ENCODE measurements at regions not wholly inside any gene's neighbourhood (a gene's known extent, or its start where the extent isn't known, plus 50 kb on each side); places are given as distances from the start of the nearest gene placed in this dataset.
"Not testable (repeated sequence)": the region's sequence is repeated elsewhere in the genome, so short reads cannot be mapped to it uniquely, and the experiment has no call there.

DNA sequence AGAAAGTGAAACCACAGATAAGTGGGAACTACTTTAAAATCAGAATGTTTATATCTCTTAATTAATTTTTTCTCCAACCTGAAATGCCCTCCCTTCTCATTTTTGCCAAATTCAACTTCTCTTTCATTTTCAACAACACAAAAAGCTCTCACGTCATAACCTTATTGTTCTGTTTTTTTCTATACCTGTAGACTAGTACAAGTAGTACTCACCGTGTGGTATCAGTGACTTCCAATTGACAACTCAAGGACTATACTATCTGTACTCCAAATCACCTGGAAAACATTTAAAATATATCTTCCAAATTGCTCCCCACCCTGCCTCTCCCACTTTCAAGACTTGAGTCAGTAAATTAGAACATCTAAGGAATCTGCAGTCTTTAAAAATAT, 72.8 kb upstream of the ZNF280D start:
- no peak for DNase-seq

DNA sequence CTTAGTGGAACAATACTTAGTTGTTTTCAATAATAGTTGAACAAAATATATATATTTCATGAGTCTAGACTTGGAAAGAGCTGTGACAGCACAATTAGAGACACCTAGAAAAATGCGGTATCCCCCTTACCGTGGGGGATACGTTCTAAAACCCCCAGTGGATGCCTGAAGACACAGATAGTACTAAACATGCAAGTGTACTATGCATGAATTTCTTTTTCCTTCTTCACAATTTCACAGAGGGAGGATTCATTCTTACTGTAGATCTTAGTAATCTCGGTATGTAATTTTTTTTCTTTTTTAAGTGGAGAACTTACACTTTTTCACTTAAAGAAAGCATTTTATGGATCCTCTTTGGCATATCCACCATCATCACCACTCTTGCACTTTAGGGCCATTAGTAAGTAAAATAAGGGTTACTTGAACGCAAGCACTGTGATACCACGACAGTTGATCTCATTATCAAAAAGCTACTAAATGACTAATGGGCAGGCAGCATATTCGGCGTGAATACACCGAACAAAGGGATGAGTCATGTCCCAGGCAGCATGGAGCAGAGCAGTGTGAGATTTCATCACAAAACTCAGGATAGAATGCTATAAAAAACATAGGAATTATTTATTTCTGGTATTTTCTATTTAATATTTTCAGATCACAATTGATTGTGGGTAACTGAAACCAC, 72.3 kb upstream of the ZNF280D start:
- DNase-seq = no peak

DNA sequence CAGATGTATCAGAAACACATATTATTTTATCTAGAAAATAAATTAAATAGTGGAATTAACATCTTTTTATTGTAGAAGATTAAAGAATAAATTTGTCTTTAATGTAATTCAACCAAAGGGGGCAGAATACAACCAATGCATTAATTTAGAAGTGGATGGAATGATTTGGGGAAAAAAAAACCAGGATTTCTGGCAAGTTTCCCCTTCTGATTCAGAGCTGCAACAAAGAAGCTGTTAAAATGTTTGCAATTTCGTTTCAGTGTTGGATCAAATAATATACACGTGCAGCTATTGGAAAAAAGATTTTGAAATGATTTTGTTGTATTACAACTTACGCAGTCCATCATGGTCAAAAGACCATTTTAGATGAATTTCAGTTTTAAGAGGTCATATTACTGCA, 71.6 kb upstream of the ZNF280D start:
- no peak for DNase-seq

DNA sequence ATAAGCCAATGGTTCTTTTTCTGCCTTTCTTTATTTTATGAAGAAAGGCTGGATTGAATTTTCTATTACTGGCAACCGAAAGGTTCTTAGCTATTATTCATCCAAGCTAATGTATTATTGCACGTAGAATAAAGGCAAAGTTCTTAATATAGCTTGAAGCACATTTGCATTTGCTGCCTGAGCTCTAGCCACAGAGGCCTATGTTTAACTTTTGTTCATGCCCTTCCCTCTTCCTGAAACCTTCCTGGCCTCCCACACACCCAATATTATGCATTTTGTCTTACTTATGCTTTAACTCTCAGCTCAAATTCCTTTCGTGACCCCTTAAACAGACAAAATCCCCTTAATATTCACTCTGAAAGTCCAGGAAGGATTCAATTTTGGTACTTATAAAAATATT, 71.0 kb upstream of the ZNF280D start:
- no peak for DNase-seq

DNA sequence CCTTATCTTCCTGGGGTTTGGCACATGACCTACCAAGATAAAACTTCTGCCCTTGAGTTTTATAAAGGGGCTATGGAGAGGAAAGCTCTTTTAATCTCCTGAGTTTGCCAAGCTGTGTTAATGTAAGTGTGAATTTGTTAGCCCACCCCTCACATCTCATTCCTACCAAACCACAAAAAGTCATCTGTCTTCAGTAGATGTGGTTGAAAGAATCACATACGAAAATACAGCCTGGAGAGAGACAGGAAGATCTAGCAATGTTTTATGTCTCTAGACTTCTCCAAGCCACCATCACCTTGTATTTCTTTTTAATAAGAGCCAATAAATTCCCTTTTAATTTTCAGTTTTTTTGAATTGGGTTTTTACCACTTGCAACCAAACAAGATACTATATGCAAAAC, 68.9 kb upstream of the ZNF280D start:
- no peak for DNase-seq

DNA sequence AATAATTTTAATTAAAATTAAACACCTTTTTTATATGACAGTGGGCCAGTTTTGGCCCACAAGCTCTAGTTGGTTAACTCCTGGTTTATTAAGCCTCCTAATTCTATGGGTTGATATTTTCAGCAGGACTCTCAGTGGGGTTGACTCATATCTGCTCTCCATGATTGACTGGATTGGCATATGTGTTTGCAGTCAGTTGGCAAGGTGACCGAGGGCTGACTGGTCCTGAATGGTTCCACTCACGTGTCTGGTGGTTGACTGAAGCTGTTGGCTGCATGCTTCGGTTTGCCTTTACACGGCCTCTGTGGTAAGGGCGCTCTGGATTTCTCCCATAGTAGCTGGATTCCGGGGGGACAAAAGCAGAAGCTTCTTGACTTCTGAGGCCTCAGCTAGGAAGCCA, 65.3 kb upstream of the ZNF280D start:
- DNase-seq = no peak

DNA sequence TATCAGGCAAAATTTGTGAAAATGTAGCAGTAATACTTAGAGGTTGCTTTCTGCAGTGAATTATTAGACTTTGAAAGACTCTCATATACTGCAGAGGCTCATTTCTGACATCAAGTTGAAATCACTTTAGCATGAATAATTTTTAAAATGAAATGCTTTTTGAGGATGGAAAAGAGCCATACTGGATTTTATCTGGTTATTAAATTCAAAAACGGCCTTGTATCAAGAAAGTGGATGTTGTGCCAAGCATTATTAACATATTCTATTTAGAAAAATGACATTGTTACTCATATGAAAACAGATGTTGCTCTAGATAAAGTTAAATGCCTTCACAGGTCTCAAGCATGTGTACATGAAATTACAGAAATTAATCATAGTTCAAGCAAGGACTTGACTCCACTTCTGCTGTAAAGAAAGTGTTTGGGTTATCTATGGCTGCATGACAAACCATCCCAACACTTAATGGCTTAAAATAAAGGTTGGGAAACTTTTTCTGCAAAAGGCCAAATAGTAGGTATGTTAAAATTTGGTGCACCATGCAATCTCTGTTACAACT, 64.5 kb upstream of the ZNF280D start:
- no peak for DNase-seq

DNA sequence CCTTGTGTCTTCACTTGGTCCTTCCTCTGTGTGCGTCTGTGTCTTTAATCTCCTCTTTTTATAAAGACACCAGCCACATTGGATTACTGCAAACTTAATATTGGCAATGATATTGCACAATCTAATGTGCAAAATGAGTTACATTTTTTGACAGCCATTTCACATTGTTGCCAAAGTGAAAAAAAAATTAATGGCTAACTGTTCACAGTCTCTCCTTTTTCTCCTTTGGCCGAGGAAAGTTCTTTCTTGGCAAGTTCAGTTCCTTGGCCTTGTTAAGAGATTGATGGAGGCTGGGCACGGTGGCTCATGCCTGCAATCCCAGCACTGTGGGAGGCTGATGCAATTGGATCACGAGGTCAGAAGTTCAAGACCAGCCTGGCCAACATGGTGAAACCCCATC, 62.2 kb upstream of the ZNF280D start:
- DNase-seq = no peak

DNA sequence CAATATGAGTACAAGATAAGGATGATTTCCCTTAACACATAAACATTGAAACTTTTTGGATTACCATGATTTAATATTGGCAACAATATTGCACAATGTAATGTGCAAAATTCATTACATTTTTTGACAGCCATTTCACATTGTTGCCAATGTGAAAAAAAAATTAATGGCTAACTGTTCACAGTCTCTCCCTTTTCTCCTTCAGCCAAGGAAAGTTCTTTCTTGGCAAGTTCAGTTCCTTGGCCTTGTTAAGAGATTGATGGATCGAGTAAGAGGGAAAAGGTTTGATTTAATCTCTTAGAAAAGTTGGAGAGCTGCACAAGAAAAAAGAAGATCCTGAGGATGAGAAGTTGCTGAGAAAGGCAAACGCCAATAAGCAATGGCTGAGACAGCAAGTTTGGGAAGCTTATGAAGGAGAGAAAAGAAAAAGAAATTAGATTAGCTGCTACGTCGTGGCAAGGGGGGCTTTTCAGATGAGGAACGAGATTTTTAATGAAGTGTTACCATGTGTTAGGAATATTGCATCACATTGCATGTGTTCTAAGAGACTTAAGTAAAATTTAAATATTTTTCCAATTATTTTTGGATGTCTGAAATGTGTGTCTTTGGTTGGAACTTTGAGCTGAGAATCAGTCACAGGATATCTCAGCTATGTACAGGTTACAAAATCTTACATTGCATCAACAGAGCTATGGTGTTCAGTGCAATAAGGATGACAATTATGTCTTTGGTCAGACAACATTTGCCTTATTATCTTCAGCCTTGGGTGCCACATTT, 61.4 kb upstream of the ZNF280D start:
- no peak for DNase-seq

DNA sequence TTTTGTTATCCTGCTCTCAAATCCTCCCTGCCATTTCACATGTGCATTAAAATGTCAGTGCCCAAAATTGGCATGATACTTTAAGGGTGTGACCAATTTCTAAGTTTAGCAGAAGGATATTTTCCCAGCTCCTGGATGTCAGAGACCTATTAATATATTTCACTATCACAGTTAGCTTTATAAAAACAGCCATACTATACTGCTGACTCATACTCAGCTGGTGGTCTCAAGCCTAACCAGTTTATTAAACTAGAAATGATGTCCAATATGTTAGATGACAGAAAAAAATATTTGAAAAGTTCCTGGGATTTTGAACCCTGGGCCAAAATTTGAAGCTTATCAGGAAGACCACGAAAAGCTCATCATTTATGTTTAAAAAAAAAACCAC, 60.9 kb upstream of the ZNF280D start:
- no peak for DNase-seq

DNA sequence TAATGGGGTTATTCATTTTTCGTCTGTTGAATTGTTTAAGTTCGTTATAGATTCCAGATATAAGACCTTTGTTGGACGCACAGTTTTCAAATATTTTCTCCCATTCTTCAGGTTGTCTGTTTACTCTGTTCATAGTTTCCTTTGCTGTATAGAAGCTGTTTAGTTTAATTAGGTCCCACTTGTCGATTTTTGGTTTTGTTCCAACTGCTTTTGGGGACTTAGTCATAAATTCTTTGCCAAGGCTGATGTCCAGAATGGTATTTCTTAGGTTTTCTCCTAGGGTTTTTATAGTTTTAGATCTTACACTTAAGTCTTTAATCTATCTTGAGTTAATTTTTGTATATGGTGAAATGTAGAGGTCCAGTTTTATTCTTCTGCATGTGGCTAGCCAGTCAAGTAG, 58.9 kb upstream of the ZNF280D start:
- DNase-seq = no peak

DNA sequence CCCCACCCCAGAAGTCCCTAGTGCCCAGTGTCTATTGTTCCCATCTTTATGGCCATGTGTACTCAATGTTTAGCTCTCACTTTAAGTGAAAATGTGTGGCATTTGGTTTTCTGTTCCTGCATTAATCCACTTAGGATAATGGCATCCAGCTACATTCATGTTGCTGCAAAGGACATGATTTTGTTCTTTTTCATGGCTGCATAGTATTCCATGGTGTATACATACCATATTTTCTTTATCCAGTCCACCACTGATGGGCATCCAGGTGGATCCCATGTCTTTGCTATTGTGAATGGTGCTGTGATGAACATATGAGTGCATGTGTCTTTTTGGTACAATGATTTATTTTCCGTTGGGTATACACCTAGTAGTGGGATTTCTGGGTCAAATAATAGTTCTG, 58.2 kb upstream of the ZNF280D start:
- not testable (repeated sequence) for DNase-seq

DNA sequence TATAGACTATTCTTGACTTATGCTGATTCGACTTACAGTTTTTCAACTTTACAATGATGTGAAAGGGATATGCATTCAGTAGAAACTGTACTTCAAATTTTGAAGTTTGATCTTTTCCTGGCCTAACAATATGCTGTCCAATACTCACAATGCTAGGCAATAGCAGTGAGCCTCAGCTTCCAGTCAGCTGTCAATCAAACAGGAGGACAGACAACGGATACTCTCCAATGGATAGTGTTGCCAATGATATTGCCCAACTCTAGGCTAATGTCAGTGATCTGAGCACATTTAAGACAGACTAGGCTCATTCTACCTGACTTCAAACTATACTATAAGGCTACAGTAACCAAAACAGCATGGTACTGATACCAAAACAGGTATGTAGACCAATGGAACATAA, 55.0 kb upstream of the ZNF280D start:
- no peak for DNase-seq

DNA sequence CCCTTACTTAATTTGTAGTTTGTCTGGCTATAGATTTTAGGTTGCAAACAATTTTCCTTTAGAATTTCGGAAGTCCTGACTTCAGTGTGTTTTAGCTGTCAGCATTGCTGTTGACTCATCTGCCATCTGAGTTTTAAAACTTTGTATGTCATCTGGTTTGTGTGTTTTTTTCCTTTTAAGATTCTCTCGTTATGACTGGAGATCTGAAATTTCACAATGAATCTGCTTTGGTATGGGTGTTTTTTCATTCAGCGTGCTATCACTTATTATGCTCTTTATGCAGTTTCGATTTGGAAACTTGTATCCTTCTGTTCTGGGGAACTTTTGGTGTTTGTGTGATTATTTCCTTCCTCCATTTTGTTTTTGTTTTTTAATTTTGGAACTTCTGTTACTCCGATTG, 53.7 kb upstream of the ZNF280D start:
- DNase-seq = no peak

DNA sequence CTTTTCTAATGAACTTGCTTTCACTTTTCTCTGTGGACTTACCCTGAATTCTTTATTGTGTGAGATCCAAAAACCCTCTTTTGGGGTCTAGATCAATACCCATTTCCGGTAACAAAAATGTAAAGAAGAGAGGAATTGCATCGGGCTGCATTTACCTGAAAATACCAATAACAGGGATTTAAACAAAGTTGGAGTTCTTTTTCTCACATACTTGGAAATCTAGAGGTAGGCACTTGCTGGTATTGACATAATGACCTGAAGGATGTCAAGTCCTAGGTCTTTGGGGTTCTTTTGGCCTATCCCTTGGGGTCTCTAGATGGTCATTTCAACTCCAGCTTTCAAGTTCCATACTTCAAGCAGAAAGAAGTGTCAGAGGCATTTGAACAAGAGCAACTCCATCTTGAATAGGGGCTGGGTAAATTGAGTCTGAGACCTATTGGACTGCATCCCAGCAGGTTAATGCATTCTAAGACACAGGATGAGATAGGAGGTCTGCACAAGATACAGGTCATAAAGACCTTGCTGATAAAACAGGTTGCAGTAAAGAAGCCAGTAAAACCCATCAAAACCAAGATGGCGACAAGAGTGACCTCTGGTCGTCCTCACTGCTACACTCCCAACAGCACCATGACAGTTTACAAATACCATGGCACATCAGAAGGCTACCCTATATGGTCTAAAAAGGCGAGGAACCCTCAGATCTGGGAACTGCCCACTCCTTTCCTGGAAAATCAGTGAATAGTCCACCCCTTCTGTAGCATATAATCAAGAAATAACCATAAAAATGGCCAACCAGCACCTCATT, 50.8 kb upstream of the ZNF280D start:
- DNase-seq = no peak

DNA sequence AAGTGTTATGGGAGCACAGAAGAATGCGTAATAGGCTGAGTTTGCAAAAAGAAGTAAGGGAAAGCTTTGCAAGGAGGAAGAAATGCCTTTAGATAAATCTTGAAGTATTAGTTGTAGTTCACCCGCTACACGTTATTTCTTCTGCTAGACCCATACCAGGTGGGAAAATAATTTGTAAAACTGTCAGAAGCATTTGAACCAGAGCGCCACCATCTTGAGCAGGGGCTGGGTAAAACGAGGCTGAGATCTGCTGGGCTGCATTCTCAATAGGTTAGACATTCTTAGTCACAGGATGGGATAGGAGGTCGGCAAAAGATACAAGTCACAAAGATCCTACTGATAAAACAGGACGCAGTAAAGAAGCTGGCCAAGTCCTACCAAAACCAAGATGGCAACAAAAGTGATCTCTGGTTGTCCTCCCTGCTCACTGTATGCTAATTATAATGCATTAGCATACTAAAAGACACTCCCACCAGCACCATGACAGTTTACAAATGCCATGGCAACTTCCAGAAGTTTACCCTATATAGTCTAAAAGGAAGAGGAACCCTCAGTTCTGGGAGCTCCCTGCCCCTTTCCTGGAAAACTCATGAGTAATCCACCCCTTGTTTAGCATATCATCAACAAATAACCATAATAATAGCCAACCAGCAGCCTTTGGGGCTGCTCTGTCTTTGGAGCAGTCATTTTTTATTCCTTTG, 50.0 kb upstream of the ZNF280D start:
- no peak for DNase-seq
